ENCODE measurements at regions not wholly inside any gene's neighbourhood (a gene's known extent, or its start where the extent isn't known, plus 50 kb on each side); places are given as distances from the start of the nearest gene placed in this dataset.

GRCh38 chr2:198498048-198498447 is 693.7 kb downstream of the PLCL1 start:
- Mint-ChIP-seq H3K4me3 (ENCODE audit: unreplicated experiment) (no peak overlapping the region), H3K27me3 (ENCODE audit: unreplicated experiment) (peaks cover 3% of the 10 kb centered on the region), H3K36me3 (ENCODE audit: unreplicated experiment) (no peaks in the 10 kb centered on the region), H3K27ac (ENCODE audit: unreplicated experiment) (no peak overlapping the region), H3K4me1 (ENCODE audit: unreplicated experiment) (no peaks in the 10 kb centered on the region), H3K9me3 (ENCODE audit: unreplicated experiment) (no peaks in the 10 kb centered on the region)
- DNase-seq (ENCODE audit: extremely low spot score, unreplicated experiment) = no peak
- TF ChIP-seq, protein P1, sequence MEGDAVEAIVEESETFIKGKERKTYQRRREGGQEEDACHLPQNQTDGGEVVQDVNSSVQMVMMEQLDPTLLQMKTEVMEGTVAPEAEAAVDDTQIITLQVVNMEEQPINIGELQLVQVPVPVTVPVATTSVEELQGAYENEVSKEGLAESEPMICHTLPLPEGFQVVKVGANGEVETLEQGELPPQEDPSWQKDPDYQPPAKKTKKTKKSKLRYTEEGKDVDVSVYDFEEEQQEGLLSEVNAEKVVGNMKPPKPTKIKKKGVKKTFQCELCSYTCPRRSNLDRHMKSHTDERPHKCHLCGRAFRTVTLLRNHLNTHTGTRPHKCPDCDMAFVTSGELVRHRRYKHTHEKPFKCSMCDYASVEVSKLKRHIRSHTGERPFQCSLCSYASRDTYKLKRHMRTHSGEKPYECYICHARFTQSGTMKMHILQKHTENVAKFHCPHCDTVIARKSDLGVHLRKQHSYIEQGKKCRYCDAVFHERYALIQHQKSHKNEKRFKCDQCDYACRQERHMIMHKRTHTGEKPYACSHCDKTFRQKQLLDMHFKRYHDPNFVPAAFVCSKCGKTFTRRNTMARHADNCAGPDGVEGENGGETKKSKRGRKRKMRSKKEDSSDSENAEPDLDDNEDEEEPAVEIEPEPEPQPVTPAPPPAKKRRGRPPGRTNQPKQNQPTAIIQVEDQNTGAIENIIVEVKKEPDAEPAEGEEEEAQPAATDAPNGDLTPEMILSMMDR (IDR thresholded peaks at IDR 0.05) = no peak

DNA sequence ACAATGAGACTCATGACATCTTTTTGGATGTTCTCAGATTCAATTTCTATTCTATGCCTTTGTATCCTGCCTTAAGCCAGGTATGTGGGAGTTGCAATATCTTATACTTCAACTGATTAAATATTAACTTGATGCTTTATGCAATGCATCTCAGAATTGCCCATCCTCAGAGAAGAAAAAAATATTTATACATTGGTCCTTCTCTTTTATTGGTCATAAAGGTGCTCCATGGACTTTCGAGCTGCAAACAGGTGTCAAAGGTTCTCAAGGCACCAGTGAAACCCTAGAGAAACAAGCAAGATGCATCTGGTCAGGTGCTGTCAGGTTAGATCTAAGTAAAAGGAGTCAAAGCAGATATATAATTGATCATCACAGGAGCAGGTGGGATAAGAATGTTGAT is 690.5 kb downstream of the PLCL1 start:
- TF ChIP-seq, protein P1 (IDR thresholded peaks at IDR 0.05) = no peak
- Mint-ChIP-seq H3K27me3 (ENCODE audit: unreplicated experiment) (peaks cover 3% of the 10 kb centered on the region), H3K27ac (ENCODE audit: unreplicated experiment) (no peak overlapping the region), H3K4me3 (ENCODE audit: unreplicated experiment) (no peak overlapping the region), H3K36me3 (ENCODE audit: unreplicated experiment) (no peaks in the 10 kb centered on the region), H3K4me1 (ENCODE audit: unreplicated experiment) (no peaks in the 10 kb centered on the region), H3K9me3 (ENCODE audit: unreplicated experiment) (no peaks in the 10 kb centered on the region)
- no peak for DNase-seq (ENCODE audit: extremely low spot score, unreplicated experiment)

GRCh38 chr2:198490748-198491147 is 686.4 kb downstream of the PLCL1 start:
- no peaks in the 10 kb centered on the region for H3K36me3 Mint-ChIP-seq (ENCODE audit: unreplicated experiment)
- H3K4me1 Mint-ChIP-seq (ENCODE audit: unreplicated experiment) = no peaks in the 10 kb centered on the region
- H3K27ac Mint-ChIP-seq (ENCODE audit: unreplicated experiment) = no peak overlapping the region
- H3K9me3 Mint-ChIP-seq (ENCODE audit: unreplicated experiment) = no peaks in the 10 kb centered on the region
- no peaks in the 10 kb centered on the region for H3K27me3 Mint-ChIP-seq (ENCODE audit: unreplicated experiment)
- no peak overlapping the region for H3K4me3 Mint-ChIP-seq (ENCODE audit: unreplicated experiment)
- DNase-seq (ENCODE audit: extremely low spot score, unreplicated experiment) = no peak
- TF ChIP-seq, protein P1 (IDR thresholded peaks at IDR 0.05) = no peak

- no peaks in the 10 kb centered on the region for H3K27me3 Mint-ChIP-seq (ENCODE audit: unreplicated experiment)
- no peak overlapping the region for H3K27ac Mint-ChIP-seq (ENCODE audit: unreplicated experiment)
- no peak overlapping the region for H3K4me3 Mint-ChIP-seq (ENCODE audit: unreplicated experiment)
- TF ChIP-seq, protein P1 (IDR thresholded peaks at IDR 0.05) = no peak
- no peaks in the 10 kb centered on the region for H3K9me3 Mint-ChIP-seq (ENCODE audit: unreplicated experiment)
- no peaks in the 10 kb centered on the region for H3K36me3 Mint-ChIP-seq (ENCODE audit: unreplicated experiment)
- no peaks in the 10 kb centered on the region for H3K4me1 Mint-ChIP-seq (ENCODE audit: unreplicated experiment)
- DNase-seq (ENCODE audit: extremely low spot score, unreplicated experiment) = no peak
Observed at GRCh38 chr2:198488964-198489363, 684.6 kb downstream of the PLCL1 start.

DNA sequence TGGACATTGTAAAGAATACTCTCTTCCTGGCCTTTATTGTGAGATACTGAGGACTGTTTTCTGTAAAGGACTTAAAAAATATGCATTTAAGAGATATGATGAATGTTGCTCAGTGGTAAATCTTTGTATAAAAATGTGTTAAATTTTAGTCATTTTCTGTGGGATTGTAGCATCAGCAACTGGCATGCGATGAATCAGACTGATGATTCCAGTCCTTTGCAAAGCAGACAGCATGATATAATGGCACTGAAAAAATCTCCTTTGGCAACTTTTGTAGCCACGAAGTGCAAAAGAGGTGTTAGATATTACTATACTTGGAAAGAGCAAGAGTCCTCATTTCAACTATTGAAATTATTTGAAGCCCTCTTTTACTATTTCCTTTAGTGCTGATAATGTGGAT is 678.7 kb downstream of the PLCL1 start:
- no peaks in the 10 kb centered on the region for H3K4me1 Mint-ChIP-seq (ENCODE audit: unreplicated experiment)
- H3K4me3 Mint-ChIP-seq (ENCODE audit: unreplicated experiment) = no peak overlapping the region
- no peak for DNase-seq (ENCODE audit: extremely low spot score, unreplicated experiment)
- H3K36me3 Mint-ChIP-seq (ENCODE audit: unreplicated experiment) = no peaks in the 10 kb centered on the region
- H3K9me3 Mint-ChIP-seq (ENCODE audit: unreplicated experiment) = no peaks in the 10 kb centered on the region
- no peak overlapping the region for H3K27ac Mint-ChIP-seq (ENCODE audit: unreplicated experiment)
- peaks cover 2% of the 10 kb centered on the region for H3K27me3 Mint-ChIP-seq (ENCODE audit: unreplicated experiment)
- TF ChIP-seq, protein P1 (IDR thresholded peaks at IDR 0.05) = no peak

All from osteocyte (in vitro differentiated cells).